IMR-90 (cell line): ENCODE measurements at regions not wholly inside any gene's neighbourhood (a gene's known extent, or its start where the extent isn't known, plus 50 kb on each side); places are given as distances from the start of the nearest gene placed in this dataset.

Experiments used
- ATAC-seq: fragments of 200-7000 bp; cut with Tn5 transposase; 2 replicates; pipeline ENCODE4 v1.9.1; 2020; ENCODE audit warnings: low read depth, mild to moderate bottlenecking, moderate library complexity
- BruUV-seq: library from RNA; stranded (reverse); fragments of 400-500 nt; replicated peaks from 2 replicates; lab custom pipeline; 2021; lab: Mats Ljungman, UMichigan
- CTCF ChIA-PET: fragments of 300-600 bp; formaldehyde crosslinking; extraction: SDS; loops from one replicate; lab custom pipeline; 2021; ENCODE audit warnings: antibody characterized with exemption; lab: Yijun Ruan, JAX
- POLR2A ChIA-PET: fragments of 300-600 bp; sonication (Branson Sonifier 250); formaldehyde crosslinking; loops from one replicate; lab custom pipeline; 2022; ENCODE audit warnings: antibody characterized with exemption; ENCODE audit not compliant: unreplicated experiment; lab: Charles Lee
- DNase-seq: peaks from one replicate; pipeline ENCODE4 v3.0.0; 2013
- H2AFZ ChIP-seq: replicated peaks from 2 replicates; pipeline ENCODE3; 2013; ENCODE audit warnings: low read length, mild to moderate bottlenecking; ENCODE audit not compliant: poor library complexity
- H2AK5ac ChIP-seq: 2 replicates; pipeline ENCODE4 v1.6.1; 2013; ENCODE audit warnings: low read depth, low read length, inconsistent platforms
- H2AK9ac ChIP-seq: replicated peaks from 2 replicates; pipeline ENCODE3; 2013; ENCODE audit warnings: mild to moderate bottlenecking, low read depth, low read length, moderate library complexity; ENCODE audit not compliant: poor library complexity
- H2BK120ac ChIP-seq: 2 replicates; pipeline ENCODE4 v1.6.1; 2013; ENCODE audit warnings: low read depth, low read length, inconsistent platforms
- H2BK15ac ChIP-seq: 3 replicates; pipeline ENCODE4 v1.6.1; 2013; ENCODE audit warnings: low read depth, low read length, inconsistent platforms
- H2BK20ac ChIP-seq: 2 replicates; pipeline ENCODE4 v1.6.1; 2013; ENCODE audit warnings: low read depth, mild to moderate bottlenecking, inconsistent platforms, low read length, moderate library complexity
- H2BK5ac ChIP-seq: 2 replicates; pipeline ENCODE4 v1.6.1; 2013; ENCODE audit warnings: mild to moderate bottlenecking, low read depth, low read length, inconsistent platforms; ENCODE audit not compliant: poor library complexity, severe bottlenecking
- H3K14ac ChIP-seq: replicated peaks from 2 replicates; pipeline ENCODE4 v1.6.1; 2013; ENCODE audit warnings: low read depth, low read length, inconsistent platforms
- H3K18ac ChIP-seq: 2 replicates; pipeline ENCODE4 v1.6.1; 2013; ENCODE audit warnings: low read depth, low read length, control low read depth
- H3K23ac ChIP-seq: 2 replicates; pipeline ENCODE4 v1.6.1; 2013; ENCODE audit warnings: low read depth, low read length, inconsistent platforms
- H3K27ac ChIP-seq: 2 replicates; pipeline ENCODE4 v1.5.1; 2013; ENCODE audit warnings: mild to moderate bottlenecking, control low read depth, low read length; ENCODE audit not compliant: insufficient read depth
- H3K27me3 ChIP-seq: 2 replicates; pipeline ENCODE4 v1.6.1; 2013; ENCODE audit warnings: low read length; ENCODE audit not compliant: control insufficient read depth, insufficient read depth
- H3K36me3 ChIP-seq: 2 replicates; pipeline ENCODE4 v1.6.1; 2013; ENCODE audit warnings: low read length, mixed read lengths; ENCODE audit not compliant: control insufficient read depth, insufficient read depth
- H3K4ac ChIP-seq: 2 replicates; pipeline ENCODE4 v1.6.1; 2013; ENCODE audit warnings: low read depth, low read length, inconsistent platforms
- H3K4me1 ChIP-seq: 2 replicates; pipeline ENCODE4 v1.6.1; 2013; ENCODE audit warnings: low read length, mixed read lengths; ENCODE audit not compliant: control insufficient read depth, insufficient read depth
- H3K4me2 ChIP-seq: 2 replicates; pipeline ENCODE4 v1.6.1; 2013; ENCODE audit warnings: low read depth, mild to moderate bottlenecking, control low read depth, low read length, moderate library complexity
- H3K4me3 ChIP-seq: 2 replicates; pipeline ENCODE4 v1.5.1; 2013; ENCODE audit warnings: low read depth, mild to moderate bottlenecking, control low read depth, low read length, moderate library complexity; ENCODE audit not compliant: insufficient read depth
- H3K56ac ChIP-seq: 2 replicates; pipeline ENCODE4 v1.6.1; 2013; ENCODE audit warnings: low read length, inconsistent platforms; ENCODE audit not compliant: insufficient read depth; ENCODE audit errors: extremely low read depth
- H3K79me1 ChIP-seq, 2 experiments: 2 replicates each; pipeline ENCODE4 v1.6.1; 2013; ENCODE audit warnings: low read length in 2 of 2, inconsistent platforms in 1 of 2, low read depth in 1 of 2
- H3K9ac ChIP-seq: 2 replicates; pipeline ENCODE4 v1.6.1; 2013; ENCODE audit warnings: low read depth, low read length, control low read depth
- H3K9me1 ChIP-seq: 2 replicates; pipeline ENCODE4 v1.6.1; 2013; ENCODE audit warnings: low read length, inconsistent platforms; ENCODE audit not compliant: insufficient read depth
- H3K9me3 ChIP-seq: 2 replicates; pipeline ENCODE4 v1.6.1; 2013; ENCODE audit warnings: low read length; ENCODE audit not compliant: control insufficient read depth, insufficient read depth
- H4K20me1 ChIP-seq: 2 replicates; pipeline ENCODE4 v1.6.1; 2013; ENCODE audit warnings: low read length, inconsistent platforms; ENCODE audit not compliant: insufficient read depth
- H4K5ac ChIP-seq: 2 replicates; pipeline ENCODE4 v1.6.1; 2013; ENCODE audit warnings: mild to moderate bottlenecking, low read depth, low read length, control low read depth
- H4K8ac ChIP-seq, 2 experiments: 2 replicates each; pipeline ENCODE4 v1.6.1; 2013; ENCODE audit warnings: low read depth in 2 of 2, low read length in 2 of 2, control low read depth in 1 of 2, inconsistent platforms in 1 of 2
- H4K91ac ChIP-seq: 2 replicates; pipeline ENCODE4 v1.6.1; 2013; ENCODE audit warnings: low read depth, low read length, inconsistent platforms; ENCODE audit not compliant: insufficient read depth
- BHLHE40 ChIP-seq: fragments of 150-350 bp; IDR thresholded peaks from 2 replicates; pipeline ENCODE4 v1.6.1; 2016; ENCODE audit warnings: mild to moderate bottlenecking, low read depth, low read length
- CHD1 ChIP-seq: IDR thresholded peaks from 2 replicates; pipeline ENCODE4 v1.6.1; 2012; ENCODE audit warnings: low read depth, low read length, improper control_type of control experiment
- ELK1 ChIP-seq: fragments of 150-350 bp; IDR thresholded peaks from 2 replicates; pipeline ENCODE4 v1.6.1; 2016; ENCODE audit warnings: low read depth, mild to moderate bottlenecking, low read length, moderate library complexity, borderline replicate concordance
- MAZ ChIP-seq: IDR thresholded peaks from 2 replicates; pipeline ENCODE4 v1.6.1; 2012; ENCODE audit warnings: low read depth, mild to moderate bottlenecking, low read length, improper control_type of control experiment, moderate library complexity, borderline replicate concordance
- MXI1 ChIP-seq: IDR thresholded peaks from 2 replicates; pipeline ENCODE4 v1.6.1; 2012; ENCODE audit warnings: low read depth, mild to moderate bottlenecking, low read length, moderate library complexity, borderline replicate concordance
- RCOR1 ChIP-seq: IDR thresholded peaks from 2 replicates; pipeline ENCODE4 v1.6.1; 2012; ENCODE audit warnings: mild to moderate bottlenecking, low read length, improper control_type of control experiment; ENCODE audit not compliant: insufficient replicate concordance
- SMC3 ChIP-seq: fragments of 150-350 bp; IDR thresholded peaks from 2 replicates; pipeline ENCODE4 v1.6.1; 2016; ENCODE audit warnings: low read depth, mild to moderate bottlenecking, antibody characterized with exemption, low read length, moderate library complexity
- WGBS, 2 experiments: methylation state at CpG; one replicate each; pipeline versions ENCODE4 v1.1.5 to v1.1.7; 2013; ENCODE audit warnings: missing lambda C conversion rate in 2 of 2; ENCODE audit not compliant: insufficient read length in 1 of 2; ENCODE audit errors: extremely low coverage in 2 of 2; 5-methylcytosine and 5-hydroxymethylcytosine counted together
- dilution Hi-C: fragments of 300-500 bp; cut with HindIII; formaldehyde crosslinking; loops from one replicate; pipeline ENCODE4 v1.14.3; 2018; ENCODE audit warnings: low sequenced_read_pairs; ENCODE audit not compliant: unreplicated experiment
- in situ Hi-C: fragments of 300-500 bp; cut with MboI; formaldehyde crosslinking; loops from 3 replicates; pipeline ENCODE4 v1.14.3; 2019; ENCODE audit warnings: low sequenced_read_pairs, inconsistent platforms, mixed read lengths
- intact Hi-C: fragments of 100-400 bp; cut with micrococcal nuclease; formaldehyde crosslinking; loops from 2 replicates; pipeline ENCODE4 v1.10.0; 2022

GRCh38 chr12:90770861-90771260 is 184.1 kb downstream of the CCER1 start:
- Histone ChIP-seq H3K56ac (no peak overlapping the region), H3K36me3 (no peaks in the 10 kb centered on the region), H3K23ac (no peak overlapping the region), H2BK5ac (no peak overlapping the region), H2AK5ac (no peak overlapping the region), H3K18ac (no peak overlapping the region), H3K27ac (no peak overlapping the region), H3K79me1 (no peaks in the 10 kb centered on the region), H3K9ac (no peak overlapping the region), H3K9me1 (no peaks in the 10 kb centered on the region), H3K4me3 (no peak overlapping the region), H4K8ac (no peak overlapping the region), H3K4me1 (no peaks in the 10 kb centered on the region), H2BK20ac (no peak overlapping the region), H4K5ac (no peak overlapping the region), H4K20me1 (no peaks in the 10 kb centered on the region), H3K4me2 (no peak overlapping the region), H2AFZ (no peak overlapping the region), H3K14ac (no peak overlapping the region), H2BK15ac (no peak overlapping the region), H3K9me3 (no peaks in the 10 kb centered on the region), H2AK9ac (no peak overlapping the region), H3K4ac (no peak overlapping the region), H3K27me3 (no peaks in the 10 kb centered on the region), H2BK120ac (no peak overlapping the region), H4K91ac (no peak overlapping the region)
- no TSS peak for BruUV-seq
- ATAC-seq (no peak), DNase-seq (no peak)
- in situ Hi-C loops = no loop called here
- ChIA-PET CTCF (no interaction called here), POLR2A (no interaction called here)
- intact Hi-C loops = no loop called here
- whole genome bisulfite sequencing, 2 experiments = no CpG with 5 or more reads among the region's 1 CpG
- dilution Hi-C loops = no loop called here
- TF ChIP-seq RCOR1 (no peak), BHLHE40 (no peak), SMC3 (no peak), ELK1 (no peak), CHD1 (no peak), MAZ (no peak), MXI1 (no peak)
